GM18499 (cell line): ENCODE measurements at regions not wholly inside any gene's neighbourhood (a gene's known extent, or its start where the extent isn't known, plus 50 kb on each side); places are given as distances from the start of the nearest gene placed in this dataset.
"Not testable (repeated sequence)": the region's sequence is repeated elsewhere in the genome, so short reads cannot be mapped to it uniquely, and the experiment has no call there.

Source experiments
- ATAC-seq: cut with Tn5 transposase; IDR thresholded peaks from one replicate; pipeline ENCODE4 v1.9.1; 2021; ENCODE audit warnings: moderate number of reproducible peaks; ENCODE audit not compliant: insufficient read depth, unreplicated experiment

DNA sequence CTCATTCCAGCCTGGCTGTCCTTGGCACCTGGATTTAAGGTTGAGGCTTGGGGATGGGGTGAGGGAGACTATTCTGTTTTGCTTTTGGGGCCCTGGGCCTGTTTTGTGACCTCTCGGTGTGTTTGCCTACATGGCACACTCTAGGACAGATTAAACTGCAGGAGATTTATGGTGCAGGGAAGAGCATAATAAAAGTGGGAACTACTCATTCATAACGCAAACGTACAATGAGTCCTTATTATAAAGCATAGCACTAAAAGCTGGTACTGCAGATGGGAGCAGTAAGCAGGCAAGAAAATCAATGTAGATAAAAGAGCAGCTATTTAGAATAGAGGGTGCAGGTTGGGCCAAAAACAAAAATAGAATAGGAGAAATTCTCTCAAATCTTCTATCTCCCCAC, 238.4 kb downstream of the ACTR3 start:
- ATAC-seq, result no peak

DNA sequence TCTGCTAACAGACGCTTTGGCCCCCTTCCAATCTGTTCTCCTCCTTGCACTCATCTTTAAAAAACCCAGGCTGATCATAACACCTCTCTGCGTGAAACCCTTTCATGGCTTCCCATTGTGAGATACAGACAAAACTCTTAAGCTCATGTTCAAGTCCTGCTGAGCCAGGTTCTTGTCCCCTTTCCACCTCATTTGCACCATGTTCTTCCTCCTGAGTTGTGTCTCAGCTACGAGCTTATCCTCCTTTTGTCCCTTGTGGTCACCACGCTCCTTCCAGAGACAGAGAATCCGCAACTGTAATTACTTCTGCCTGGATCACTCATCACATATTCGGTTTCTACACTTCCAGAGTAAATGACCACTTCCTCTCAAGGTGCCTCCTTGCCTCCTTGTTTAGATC, 238.8 kb downstream of the ACTR3 start:
- no peak for ATAC-seq

DNA sequence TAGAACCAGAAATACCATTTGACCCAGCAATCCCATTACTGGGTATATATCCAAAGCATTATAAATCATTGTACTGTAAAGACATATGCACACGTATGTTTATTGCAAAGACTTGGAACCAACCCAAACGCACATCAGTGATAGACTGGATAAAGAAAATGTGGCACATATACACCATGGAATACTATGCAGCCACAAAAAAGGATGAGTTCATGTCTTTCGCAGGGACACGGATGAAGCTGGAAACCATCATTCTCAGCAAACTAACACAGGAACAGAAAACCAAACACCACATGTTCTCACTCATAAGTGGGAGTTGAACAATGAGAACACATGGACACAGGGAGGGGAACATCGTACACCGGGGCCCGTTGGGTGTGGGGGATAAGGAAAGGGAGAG, 242.2 kb downstream of the ACTR3 start:
- not testable (repeated sequence) for ATAC-seq

DNA sequence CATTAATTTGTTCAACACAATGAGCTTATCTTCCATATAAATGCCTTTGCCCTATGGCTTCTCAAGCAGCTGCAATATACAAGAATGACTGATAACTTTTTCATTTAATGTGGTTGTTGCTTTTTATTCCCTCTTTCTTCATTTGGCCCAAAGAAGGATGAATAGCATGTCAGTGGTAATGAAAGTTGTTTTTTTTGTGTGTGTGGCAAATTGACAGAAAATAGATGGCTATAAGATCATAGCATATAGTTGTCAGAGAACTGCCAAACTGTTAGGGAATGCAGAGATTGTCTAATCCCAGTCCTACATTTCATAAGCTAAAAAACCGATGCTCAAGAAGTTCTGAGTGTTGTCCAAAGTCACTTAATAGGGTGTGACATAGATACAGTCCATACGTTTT, 244.3 kb downstream of the ACTR3 start:
- ATAC-seq, result no peak

- ATAC-seq, result no peak
Measured at GRCh38 chr2:114139542-114139941, 249.7 kb downstream of the ACTR3 start.

- no peak for ATAC-seq
Measured at GRCh38 chr2:114156366-114157056, 266.6 kb downstream of the ACTR3 start.

DNA sequence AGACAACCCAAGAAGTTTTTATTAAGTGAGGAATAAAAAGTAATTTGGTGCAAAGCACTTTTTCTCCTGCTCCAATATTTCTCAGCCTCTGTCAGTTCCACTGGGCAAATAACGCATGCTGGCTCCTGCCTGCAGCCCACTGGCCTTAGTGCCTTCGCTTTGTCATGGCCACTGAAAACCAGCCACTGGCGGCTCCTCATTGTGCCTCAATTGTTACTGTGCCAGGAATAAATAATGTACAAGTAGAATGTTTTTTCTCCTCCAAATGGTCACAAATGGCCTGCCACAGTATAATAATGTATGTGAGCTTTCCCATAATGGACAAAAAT, 267.1 kb downstream of the ACTR3 start:
- ATAC-seq, result no peak

- ATAC-seq, result no peak
Measured at GRCh38 chr2:114160263-114160981, 270.5 kb downstream of the ACTR3 start.

- no peak for ATAC-seq
Measured at GRCh38 chr2:114161371-114161770, 271.5 kb downstream of the ACTR3 start.

- no peak for ATAC-seq
Measured at GRCh38 chr2:114167799-114168198, 274.6 kb upstream of the DPP10 start.

DNA sequence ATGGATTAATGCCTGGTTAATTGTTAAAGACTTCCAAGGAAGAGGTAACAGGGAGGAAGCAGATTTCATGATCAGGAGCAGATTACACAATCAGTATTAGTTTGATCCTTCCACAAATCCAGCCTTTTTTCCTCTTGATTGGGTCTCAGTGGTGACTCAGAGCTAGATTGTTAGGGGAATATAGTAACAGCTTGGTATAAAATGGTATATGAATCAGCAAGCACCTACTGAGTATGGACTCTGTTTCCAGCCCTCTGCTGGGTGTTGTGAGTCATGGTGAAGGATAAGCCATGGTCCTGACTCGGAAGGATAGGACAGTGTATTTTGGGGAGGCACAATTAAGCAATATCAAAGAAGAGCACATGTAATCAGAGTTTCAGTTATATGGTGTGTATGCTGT, 272.4 kb upstream of the DPP10 start:
- ATAC-seq, result no peak

- ATAC-seq, result no peak
Measured at GRCh38 chr2:114175507-114175906, 266.9 kb upstream of the DPP10 start.

GRCh38 chr2:114185501-114185900, 256.9 kb upstream of the DPP10 start:
- no peak for ATAC-seq

GRCh38 chr2:114192362-114192761, 250.1 kb upstream of the DPP10 start:
- no peak for ATAC-seq

DNA sequence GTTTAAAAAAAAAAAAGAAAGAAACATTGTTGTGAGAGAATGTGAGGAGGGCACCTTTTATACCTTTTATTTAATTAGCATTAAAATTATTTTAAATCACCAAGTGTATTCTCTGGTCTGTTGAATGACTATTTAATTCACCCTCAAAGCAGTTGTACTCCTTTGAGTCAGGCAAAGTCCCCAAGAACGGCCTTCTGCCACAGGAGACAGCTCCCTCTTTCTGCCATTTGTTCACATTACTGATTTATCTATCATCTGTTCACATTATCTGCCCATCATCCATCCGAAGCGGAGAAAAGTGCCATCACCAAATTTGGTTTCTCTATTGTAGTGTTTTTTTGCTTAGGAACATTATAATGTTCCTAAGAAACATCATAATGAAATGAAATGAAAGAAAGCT, 240.7 kb upstream of the DPP10 start:
- no peak for ATAC-seq

GRCh38 chr2:114203679-114204078, 238.8 kb upstream of the DPP10 start:
- ATAC-seq, result no peak

DNA sequence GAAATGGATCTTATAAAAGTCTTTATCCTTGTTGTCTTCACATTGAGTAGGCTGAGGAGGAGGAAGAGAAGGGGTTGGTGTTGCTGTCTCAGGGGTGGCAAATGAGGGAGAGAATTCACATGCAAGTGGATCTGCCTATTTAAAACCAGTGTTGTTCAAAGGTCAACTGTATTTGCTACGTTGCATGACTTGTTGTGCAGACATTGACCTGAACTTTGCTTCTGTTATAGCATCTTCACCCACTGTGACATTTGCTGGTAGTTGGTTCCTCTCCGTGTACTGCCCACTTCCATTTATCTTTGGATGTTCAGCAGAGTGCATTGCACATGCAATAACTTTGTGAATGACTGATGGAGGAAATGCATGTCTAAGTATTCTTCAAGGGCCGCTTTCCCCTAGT, 228.6 kb upstream of the DPP10 start:
- ATAC-seq, result no peak

GRCh38 chr2:114218383-114218782, 224.1 kb upstream of the DPP10 start:
- ATAC-seq, result no peak

GRCh38 chr2:114219456-114219855, 223.0 kb upstream of the DPP10 start:
- ATAC-seq, result no peak

DNA sequence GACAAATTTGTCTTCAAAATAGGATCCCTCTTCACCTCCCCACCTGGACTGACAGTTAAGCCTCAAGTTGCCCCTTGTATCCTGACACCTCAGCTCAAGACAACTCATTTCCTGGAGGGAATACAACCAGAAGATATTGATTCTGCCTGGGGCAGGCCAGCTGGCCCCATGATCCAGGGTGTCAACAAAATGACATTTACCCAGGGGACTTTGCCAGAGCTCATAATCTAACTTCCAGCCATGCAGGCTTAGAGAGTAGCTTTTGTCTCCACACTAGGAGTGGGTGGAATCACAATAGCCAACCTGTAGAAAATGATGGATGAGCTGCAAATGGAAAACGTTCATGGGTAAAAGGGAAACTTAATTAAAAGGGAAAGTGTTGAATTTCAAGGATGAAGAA, 220.1 kb upstream of the DPP10 start:
- ATAC-seq, result no peak

DNA sequence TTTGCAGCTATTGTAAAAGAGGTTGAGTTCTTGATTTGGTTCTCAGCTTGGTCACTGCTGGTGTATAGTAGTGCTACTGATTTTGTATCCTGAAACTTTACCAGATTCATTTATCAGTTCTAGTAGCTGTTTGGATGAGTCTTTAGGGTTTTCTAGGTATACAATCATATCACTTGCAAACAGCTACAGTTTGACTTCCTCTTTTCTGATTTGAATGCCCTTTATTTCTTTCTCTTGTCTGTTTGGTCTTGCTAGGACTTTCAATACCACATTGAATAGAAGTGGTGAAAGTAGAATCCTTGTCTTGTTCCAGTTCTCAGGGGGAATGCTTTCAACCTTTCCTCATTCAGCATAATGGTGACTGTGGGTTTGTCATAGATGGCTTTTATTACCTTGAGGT, 210.5 kb upstream of the DPP10 start:
- no peak for ATAC-seq

DNA sequence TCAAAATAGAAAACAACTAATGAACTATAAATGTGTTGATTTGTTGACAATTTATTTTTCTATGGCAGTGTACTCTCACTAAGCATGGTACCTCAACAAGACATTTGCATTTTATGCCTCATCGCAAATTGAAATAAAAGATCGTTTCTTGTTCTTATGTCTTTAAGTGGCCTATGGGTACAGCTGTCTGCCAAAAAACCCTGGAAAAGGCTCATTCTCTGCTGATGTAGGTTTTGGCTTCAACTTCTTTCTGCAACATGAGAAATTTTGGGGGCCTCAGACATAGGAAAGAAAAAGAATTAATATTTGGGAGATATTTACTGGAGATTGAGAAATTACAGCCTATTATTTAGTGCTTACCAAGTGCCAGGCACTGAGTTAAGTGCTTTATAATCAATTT, 205.1 kb upstream of the DPP10 start:
- no peak for ATAC-seq
